ENCODE measurements at regions not wholly inside any gene's neighbourhood (a gene's known extent, or its start where the extent isn't known, plus 50 kb on each side); places are given as distances from the start of the nearest gene placed in this dataset.

DNA sequence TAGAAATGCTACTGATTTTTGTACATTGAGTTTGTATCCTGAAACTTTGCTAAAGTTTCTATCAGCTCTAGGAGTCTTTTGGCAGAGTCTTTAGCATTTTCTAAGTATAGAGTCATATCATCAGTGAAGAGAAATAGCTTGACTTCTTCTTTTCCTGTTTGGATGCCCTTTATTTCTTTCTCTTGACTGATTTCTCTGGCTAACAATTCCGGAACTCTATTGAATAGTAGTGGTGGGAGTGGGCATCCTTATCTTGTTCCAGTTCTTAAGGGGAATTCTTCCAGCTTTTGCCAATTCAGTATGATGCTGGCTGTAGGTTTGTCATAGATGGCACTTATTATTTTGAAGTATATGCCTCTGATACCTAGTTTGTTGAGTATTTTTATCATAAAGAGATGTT, 197.7 kb downstream of the AASDHPPT start:
- no peak for TF ChIP-seq POLR2A (IDR thresholded peaks at IDR 0.05; ENCODE audit: extremely low read depth, insufficient read length)
- TF ChIP-seq, protein P1, sequence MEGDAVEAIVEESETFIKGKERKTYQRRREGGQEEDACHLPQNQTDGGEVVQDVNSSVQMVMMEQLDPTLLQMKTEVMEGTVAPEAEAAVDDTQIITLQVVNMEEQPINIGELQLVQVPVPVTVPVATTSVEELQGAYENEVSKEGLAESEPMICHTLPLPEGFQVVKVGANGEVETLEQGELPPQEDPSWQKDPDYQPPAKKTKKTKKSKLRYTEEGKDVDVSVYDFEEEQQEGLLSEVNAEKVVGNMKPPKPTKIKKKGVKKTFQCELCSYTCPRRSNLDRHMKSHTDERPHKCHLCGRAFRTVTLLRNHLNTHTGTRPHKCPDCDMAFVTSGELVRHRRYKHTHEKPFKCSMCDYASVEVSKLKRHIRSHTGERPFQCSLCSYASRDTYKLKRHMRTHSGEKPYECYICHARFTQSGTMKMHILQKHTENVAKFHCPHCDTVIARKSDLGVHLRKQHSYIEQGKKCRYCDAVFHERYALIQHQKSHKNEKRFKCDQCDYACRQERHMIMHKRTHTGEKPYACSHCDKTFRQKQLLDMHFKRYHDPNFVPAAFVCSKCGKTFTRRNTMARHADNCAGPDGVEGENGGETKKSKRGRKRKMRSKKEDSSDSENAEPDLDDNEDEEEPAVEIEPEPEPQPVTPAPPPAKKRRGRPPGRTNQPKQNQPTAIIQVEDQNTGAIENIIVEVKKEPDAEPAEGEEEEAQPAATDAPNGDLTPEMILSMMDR (IDR thresholded peaks at IDR 0.05; ENCODE audit: low read depth, low read length), result no peak
- no peak for TF ChIP-seq MYC (IDR thresholded peaks at IDR 0.05; ENCODE audit: low read depth, low read length)
- TF ChIP-seq, protein P2, sequence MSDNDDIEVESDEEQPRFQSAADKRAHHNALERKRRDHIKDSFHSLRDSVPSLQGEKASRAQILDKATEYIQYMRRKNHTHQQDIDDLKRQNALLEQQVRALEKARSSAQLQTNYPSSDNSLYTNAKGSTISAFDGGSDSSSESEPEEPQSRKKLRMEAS (IDR thresholded peaks at IDR 0.05; ENCODE audit: low read depth, low read length), result no peak
